GM06990 (cell line): ENCODE measurements at regions not wholly inside any gene's neighbourhood (a gene's known extent, or its start where the extent isn't known, plus 50 kb on each side); places are given as distances from the start of the nearest gene placed in this dataset.

Experiments used
- DNase-seq: peaks from one replicate; pipeline ENCODE4 v3.0.0-alpha.2; 2011; ENCODE audit not compliant: insufficient read length; ENCODE audit errors: extremely low read depth
- H3K27me3 ChIP-seq: replicated peaks from 2 replicates; pipeline ENCODE4 v1.6.0; 2011; ENCODE audit warnings: low read length; ENCODE audit not compliant: control insufficient read depth, insufficient read depth
- H3K36me3 ChIP-seq: 2 replicates; pipeline ENCODE4 v1.5.1; 2011; ENCODE audit warnings: low read length; ENCODE audit not compliant: control insufficient read depth, insufficient read depth
- H3K4me3 ChIP-seq: replicated peaks from 2 replicates; pipeline ENCODE4 v1.5.1; 2011; ENCODE audit warnings: low read depth, mild to moderate bottlenecking, control low read depth, low read length
- TF ChIP-seq, protein P1 (sequence below): IDR thresholded peaks from 2 replicates; pipeline ENCODE4 v1.5.1; 2011; ENCODE audit warnings: low read length, control low read depth, mild to moderate bottlenecking, inconsistent platforms; ENCODE audit not compliant: insufficient read depth, poor library complexity, severe bottlenecking

DNA sequence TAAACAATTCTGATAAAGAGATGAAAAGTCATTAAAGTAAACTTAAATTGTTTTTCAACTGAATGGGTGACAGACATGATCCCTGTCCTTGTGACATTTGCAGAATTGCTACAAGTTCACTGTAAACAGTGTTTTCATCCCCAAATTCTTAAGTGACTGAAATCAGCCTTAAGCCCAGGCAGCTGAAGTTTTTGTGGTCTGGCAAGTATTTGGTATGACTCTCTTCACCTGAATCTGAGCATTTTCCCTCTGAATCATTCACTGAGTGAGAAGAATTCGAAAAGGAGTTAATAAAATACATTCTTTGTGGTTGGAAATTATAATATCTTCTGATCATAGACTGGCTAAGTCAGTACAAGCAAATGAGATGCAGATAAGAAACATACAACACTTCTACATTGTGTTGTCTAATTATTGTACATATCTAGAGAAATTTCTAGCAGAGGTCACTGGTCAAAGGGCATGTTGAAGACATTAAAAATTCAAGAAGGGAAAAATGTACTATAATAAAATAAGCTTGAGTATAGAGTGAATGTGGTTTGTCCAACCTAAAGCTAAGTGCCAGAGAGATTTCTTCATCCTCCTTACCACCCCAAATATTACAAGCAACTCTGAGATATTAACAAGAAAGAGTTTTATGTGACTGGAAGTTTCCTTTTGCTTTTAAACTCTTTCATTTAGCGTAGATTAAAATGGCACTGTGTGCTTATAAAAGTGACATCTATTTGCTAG lies 177.8 kb upstream of the DIO2 start:
- no peak for DNase-seq
- H3K27me3 ChIP-seq, result no peaks in the 10 kb centered on the region
- H3K4me3 ChIP-seq, result no peak overlapping the region
- TF ChIP-seq, protein P1, sequence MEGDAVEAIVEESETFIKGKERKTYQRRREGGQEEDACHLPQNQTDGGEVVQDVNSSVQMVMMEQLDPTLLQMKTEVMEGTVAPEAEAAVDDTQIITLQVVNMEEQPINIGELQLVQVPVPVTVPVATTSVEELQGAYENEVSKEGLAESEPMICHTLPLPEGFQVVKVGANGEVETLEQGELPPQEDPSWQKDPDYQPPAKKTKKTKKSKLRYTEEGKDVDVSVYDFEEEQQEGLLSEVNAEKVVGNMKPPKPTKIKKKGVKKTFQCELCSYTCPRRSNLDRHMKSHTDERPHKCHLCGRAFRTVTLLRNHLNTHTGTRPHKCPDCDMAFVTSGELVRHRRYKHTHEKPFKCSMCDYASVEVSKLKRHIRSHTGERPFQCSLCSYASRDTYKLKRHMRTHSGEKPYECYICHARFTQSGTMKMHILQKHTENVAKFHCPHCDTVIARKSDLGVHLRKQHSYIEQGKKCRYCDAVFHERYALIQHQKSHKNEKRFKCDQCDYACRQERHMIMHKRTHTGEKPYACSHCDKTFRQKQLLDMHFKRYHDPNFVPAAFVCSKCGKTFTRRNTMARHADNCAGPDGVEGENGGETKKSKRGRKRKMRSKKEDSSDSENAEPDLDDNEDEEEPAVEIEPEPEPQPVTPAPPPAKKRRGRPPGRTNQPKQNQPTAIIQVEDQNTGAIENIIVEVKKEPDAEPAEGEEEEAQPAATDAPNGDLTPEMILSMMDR, result no peak
- no peaks in the 10 kb centered on the region for H3K36me3 ChIP-seq

DNA sequence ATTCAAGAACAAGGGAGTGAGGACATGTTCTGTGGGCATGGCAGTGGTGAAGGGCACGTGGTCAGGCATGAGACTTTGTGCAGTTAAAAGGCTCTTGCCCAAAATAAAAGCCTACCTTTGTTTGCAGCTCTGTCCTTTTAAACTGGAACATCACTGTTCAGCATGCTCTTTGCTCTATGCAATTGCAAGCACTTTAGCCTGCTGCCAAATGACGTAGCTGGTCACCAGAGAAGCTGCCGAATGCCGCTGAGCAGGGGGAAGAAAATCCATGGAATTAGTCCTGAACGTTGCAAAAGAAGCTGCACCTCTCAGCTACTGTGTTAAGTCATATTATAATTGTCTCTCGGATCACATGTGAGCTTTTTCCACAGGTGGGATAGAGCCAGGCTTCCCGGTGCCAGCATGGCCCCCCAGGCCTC lies 176.3 kb upstream of the DIO2 start:
- TF ChIP-seq, protein P1, result no peak
- DNase-seq, result no peak
- H3K4me3 ChIP-seq, result no peak overlapping the region
- H3K27me3 ChIP-seq, result no peaks in the 10 kb centered on the region
- no peaks in the 10 kb centered on the region for H3K36me3 ChIP-seq

DNA sequence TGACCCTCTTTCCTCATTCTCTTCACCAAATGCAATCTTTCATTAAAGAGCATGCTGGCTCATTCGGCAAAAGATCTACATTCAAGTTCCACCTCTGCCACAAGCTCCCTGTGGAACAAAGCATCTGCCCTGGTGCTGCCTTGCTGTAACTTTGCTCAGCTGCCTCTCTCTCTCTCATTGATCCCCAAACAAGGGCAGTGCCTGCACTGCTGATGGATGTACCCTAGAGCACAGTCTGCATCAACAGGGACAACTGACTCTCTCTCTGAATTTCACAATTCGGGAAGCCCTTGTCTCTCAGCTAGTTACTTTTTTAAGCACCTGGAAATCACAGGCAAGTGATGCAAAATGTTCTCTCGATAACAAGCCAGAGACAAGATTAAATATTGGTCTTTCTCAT lies 174.0 kb upstream of the DIO2 start:
- H3K27me3 ChIP-seq, result no peaks in the 10 kb centered on the region
- no peak for DNase-seq
- TF ChIP-seq, protein P1, result no peak
- H3K36me3 ChIP-seq, result no peaks in the 10 kb centered on the region
- H3K4me3 ChIP-seq, result no peak overlapping the region

DNA sequence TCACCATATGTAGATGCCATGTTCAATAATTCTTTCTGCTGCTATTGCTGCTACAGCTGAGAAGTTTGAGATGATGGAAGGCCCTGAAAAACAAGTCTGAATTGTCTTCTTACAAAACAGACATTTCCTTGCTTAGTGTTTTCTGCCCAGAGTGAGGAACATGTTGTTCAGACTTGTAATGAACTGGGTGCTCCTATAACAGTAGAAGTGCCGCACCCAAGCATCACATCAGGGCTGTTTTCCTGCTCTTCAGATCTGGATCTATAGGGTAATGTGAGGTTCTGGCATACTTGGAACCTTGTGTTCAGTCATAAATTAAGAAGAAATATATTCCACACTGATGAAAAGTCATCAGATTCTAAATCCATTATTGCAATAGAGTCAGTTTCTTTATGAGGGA lies 171.9 kb upstream of the DIO2 start:
- no peaks in the 10 kb centered on the region for H3K36me3 ChIP-seq
- TF ChIP-seq, protein P1, result no peak
- H3K27me3 ChIP-seq, result no peaks in the 10 kb centered on the region
- DNase-seq, result no peak
- H3K4me3 ChIP-seq, result no peak overlapping the region

DNA sequence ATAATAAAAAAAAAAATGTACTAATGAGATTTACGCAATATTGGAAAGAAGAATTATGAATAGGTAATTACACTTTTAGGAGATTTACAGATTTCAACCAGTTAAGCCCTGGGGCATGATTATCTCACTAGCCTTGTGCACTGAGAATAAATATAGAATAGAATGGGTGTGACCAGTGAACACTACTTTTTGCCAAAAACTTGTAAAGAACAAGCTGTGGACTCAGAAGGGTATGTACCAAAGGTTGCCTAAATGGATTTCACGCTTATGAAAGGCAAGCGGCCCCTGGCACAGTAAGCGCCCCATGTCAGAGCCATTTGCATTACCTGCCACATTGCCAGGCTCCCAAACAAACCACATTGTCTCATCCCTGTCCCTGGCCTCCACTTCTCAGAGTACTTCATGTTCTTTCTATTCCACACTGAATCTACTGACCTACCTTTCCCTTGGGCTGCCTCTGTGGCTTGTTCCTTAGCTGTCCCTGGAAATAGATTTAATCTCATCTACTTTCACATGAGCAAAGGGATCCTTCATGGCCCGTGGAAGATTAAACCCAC lies 170.6 kb upstream of the DIO2 start:
- Histone ChIP-seq H3K27me3 (no peaks in the 10 kb centered on the region), H3K36me3 (no peaks in the 10 kb centered on the region), H3K4me3 (no peak overlapping the region)
- no peak for DNase-seq
- TF ChIP-seq, protein P1, result no peak
